ENCODE measurements at regions not wholly inside any gene's neighbourhood (a gene's known extent, or its start where the extent isn't known, plus 50 kb on each side); places are given as distances from the start of the nearest gene placed in this dataset.

DNA sequence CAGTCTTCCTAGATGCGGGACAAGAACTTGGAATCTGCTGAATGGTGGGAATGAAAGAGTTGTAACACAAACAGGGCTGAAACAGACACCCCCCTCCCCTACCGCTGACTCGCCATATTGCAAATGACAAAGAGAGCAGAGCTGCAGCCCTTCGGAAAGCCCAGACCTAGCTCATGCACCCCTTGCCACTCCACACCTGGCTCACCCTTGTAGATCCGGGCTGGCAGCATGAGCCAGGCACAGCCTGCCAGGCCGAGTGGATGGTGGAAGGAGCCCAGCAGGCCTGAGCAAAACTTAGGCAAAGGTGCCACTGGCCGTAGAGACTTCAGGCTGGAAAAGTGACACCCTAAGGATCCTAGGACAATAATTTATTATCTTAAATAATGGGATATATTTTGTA, 237.4 kb upstream of the SEMA3D start:
- no peak for ATAC-seq
- Mint-ChIP-seq H3K27me3 (ENCODE audit: low read depth) (no peaks in the 10 kb centered on the region), H3K36me3 (ENCODE audit: low read depth) (no peaks in the 10 kb centered on the region), H3K9me3 (ENCODE audit: insufficient read depth) (no peaks in the 10 kb centered on the region), H3K4me3 (no peak overlapping the region), H3K4me1 (ENCODE audit: low read depth) (no peaks in the 10 kb centered on the region), H3K27ac (no peak overlapping the region)
- ChIA-PET CTCF (no interaction called here), POLR2A (no interaction called here)
- no peak for DNase-seq

DNA sequence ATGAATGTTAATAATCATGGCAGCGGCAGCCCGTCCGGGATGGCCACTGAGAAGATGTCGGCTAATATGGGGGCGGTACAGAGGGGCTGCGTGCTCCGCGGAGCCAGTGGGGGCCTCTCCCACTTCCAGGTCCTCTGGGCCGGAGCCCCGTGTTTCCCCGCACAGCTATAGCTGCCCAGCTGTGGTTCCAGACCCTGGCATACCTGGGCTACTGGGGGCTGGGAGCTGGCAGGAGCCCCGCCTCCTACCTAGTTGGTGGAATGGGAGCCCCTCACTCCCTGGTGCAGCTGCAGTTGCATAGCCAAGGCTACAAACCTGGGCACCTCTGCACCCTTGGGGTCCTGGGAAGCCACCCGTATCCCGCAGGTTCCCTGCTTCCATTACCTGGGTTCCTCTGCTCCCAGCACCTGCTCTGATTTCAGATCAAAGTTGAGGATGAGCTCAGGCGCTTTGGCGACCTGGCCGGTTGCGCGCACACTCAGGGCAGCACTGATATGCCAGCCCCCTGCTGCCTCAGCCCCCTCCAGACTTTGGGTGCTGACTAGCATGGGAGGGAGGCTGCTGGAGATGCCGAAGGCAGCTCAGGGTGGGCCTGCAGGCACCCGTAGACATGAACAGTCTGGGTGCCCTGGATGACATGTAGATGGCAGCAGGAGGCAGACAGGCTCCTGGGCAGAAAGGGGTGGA, 236.5 kb upstream of the SEMA3D start:
- ATAC-seq (no peak), DNase-seq (no peak)
- no peak overlapping the region for H3K4me3 Mint-ChIP-seq
- CTCF ChIA-PET, result no interaction called here
- no peaks in the 10 kb centered on the region for H3K36me3 Mint-ChIP-seq (ENCODE audit: low read depth)
- H3K27ac Mint-ChIP-seq, result no peak overlapping the region
- H3K4me1 Mint-ChIP-seq (ENCODE audit: low read depth), result no peaks in the 10 kb centered on the region
- no peaks in the 10 kb centered on the region for H3K27me3 Mint-ChIP-seq (ENCODE audit: low read depth)
- no peaks in the 10 kb centered on the region for H3K9me3 Mint-ChIP-seq (ENCODE audit: insufficient read depth)
- POLR2A ChIA-PET, result no interaction called here

DNA sequence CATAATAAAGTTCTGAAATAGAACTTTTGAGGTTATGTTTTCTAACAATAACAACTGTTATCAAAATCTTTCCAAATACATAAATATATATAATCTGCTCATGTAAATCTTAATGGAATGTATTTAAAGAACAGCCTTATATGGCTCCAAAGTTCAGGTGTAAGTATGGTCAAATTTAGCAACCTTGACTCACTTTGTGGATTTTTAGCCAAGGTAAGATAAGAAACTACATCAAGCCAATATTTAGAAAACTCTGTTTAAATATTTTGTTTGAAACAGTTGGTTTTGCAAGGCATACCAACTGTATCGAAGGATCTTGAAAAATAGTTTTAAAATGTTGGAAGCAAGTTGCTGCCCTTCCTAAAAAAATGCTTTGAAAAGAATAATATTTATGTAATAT, 228.9 kb upstream of the SEMA3D start:
- Mint-ChIP-seq H3K9me3 (ENCODE audit: insufficient read depth) (no peaks in the 10 kb centered on the region), H3K27ac (no peak overlapping the region), H3K27me3 (ENCODE audit: low read depth) (no peaks in the 10 kb centered on the region), H3K36me3 (ENCODE audit: low read depth) (no peaks in the 10 kb centered on the region), H3K4me3 (no peak overlapping the region), H3K4me1 (ENCODE audit: low read depth) (no peaks in the 10 kb centered on the region)
- no peak for ATAC-seq
- ChIA-PET POLR2A (interaction anchor here (0.6 kb wide), 1 partner anchor 1203 kb away, joined by 3 read pairs; no protein-coding TSS in a partner anchor), CTCF (no interaction called here)
- DNase-seq, result no peak

DNA sequence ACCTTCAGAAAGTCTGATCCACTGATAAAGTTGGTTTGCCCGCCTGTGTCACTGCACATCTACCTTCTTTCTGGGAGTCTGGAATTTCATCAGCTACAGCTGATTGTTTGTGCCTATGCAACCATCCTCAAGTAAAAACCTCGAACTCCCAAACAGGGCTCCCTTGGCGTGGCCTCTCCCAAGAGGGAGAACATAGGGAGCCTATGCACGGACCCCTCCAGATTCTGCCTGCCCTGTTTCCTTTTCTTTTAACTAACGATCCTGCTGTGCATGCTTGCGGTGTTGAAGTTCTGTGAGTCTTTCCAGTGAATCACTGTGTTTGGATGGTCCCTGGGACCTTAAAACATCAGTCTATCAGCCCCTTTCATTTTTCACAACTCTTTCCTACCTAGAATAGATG, 226.9 kb upstream of the SEMA3D start:
- H3K27ac Mint-ChIP-seq, result no peak overlapping the region
- DNase-seq (no peak), ATAC-seq (no peak)
- no peaks in the 10 kb centered on the region for H3K27me3 Mint-ChIP-seq (ENCODE audit: low read depth)
- no peaks in the 10 kb centered on the region for H3K9me3 Mint-ChIP-seq (ENCODE audit: insufficient read depth)
- no peak overlapping the region for H3K4me3 Mint-ChIP-seq
- H3K4me1 Mint-ChIP-seq (ENCODE audit: low read depth), result no peaks in the 10 kb centered on the region
- ChIA-PET POLR2A (no interaction called here), CTCF (interaction anchor here (0.6 kb wide), 1 partner anchor 415 kb away, joined by 3 read pairs; no protein-coding TSS in a partner anchor)
- no peaks in the 10 kb centered on the region for H3K36me3 Mint-ChIP-seq (ENCODE audit: low read depth)

DNA sequence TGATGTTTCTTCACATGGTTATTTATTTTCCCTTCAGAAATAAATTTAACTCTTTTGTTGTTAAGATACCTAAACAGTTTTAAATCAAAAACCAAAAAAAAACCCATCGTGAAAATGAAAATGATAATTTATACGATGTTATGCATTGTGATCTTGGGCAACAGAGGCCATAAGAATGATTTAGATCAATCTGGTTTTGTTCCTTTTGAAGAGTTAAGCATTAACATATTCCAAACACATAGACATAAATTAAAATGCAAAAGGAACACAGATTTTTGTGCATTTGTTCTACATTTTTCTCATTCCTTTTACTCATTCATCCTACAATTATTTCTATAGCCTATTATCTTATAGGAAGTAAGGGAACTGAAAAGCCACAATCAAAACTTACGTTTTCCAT, 226.1 kb upstream of the SEMA3D start:
- ChIA-PET POLR2A (no interaction called here), CTCF (no interaction called here)
- H3K9me3 Mint-ChIP-seq (ENCODE audit: insufficient read depth), result no peaks in the 10 kb centered on the region
- DNase-seq (no peak), ATAC-seq (no peak)
- H3K27me3 Mint-ChIP-seq (ENCODE audit: low read depth), result no peaks in the 10 kb centered on the region
- no peaks in the 10 kb centered on the region for H3K4me1 Mint-ChIP-seq (ENCODE audit: low read depth)
- H3K4me3 Mint-ChIP-seq, result no peak overlapping the region
- no peak overlapping the region for H3K27ac Mint-ChIP-seq
- H3K36me3 Mint-ChIP-seq (ENCODE audit: low read depth), result no peaks in the 10 kb centered on the region

DNA sequence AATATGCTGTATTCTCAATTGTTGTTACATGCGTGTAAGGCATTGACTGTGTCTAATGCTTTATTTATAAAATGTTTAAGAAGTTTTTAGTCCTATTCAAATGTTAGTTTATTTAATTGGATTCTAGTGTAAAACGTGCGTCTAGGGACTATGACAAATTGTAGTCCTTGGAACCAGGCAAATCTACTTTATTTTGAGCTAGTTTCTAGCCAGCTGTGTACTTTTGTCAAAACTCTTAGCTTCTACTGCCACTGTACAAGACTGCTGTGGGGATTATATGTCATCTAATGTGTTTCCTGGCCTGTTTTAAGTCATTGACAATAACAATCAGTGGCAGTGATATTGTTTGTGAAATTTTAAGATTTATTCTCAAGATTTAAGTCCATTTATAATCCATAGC, 220.5 kb upstream of the SEMA3D start:
- Mint-ChIP-seq H3K4me1 (ENCODE audit: low read depth) (no peaks in the 10 kb centered on the region), H3K4me3 (no peak overlapping the region), H3K27me3 (ENCODE audit: low read depth) (no peaks in the 10 kb centered on the region), H3K36me3 (ENCODE audit: low read depth) (no peaks in the 10 kb centered on the region), H3K9me3 (ENCODE audit: insufficient read depth) (no peaks in the 10 kb centered on the region), H3K27ac (no peak overlapping the region)
- CTCF ChIA-PET, result no interaction called here
- DNase-seq (no peak), ATAC-seq (no peak)
- POLR2A ChIA-PET, result no interaction called here

- no peak for DNase-seq
- H3K4me1 Mint-ChIP-seq (ENCODE audit: low read depth), result no peaks in the 10 kb centered on the region
- no peaks in the 10 kb centered on the region for H3K36me3 Mint-ChIP-seq (ENCODE audit: low read depth)
- no peaks in the 10 kb centered on the region for H3K27me3 Mint-ChIP-seq (ENCODE audit: low read depth)
- H3K27ac Mint-ChIP-seq, result no peak overlapping the region
- no peak for ATAC-seq
- no peaks in the 10 kb centered on the region for H3K9me3 Mint-ChIP-seq (ENCODE audit: insufficient read depth)
- H3K4me3 Mint-ChIP-seq, result no peak overlapping the region
- POLR2A ChIA-PET, result no interaction called here
- CTCF ChIA-PET, result no interaction called here
These were observed 218.4 kb upstream of the SEMA3D start for GRCh38 chr7:85405016-85405902.

DNA sequence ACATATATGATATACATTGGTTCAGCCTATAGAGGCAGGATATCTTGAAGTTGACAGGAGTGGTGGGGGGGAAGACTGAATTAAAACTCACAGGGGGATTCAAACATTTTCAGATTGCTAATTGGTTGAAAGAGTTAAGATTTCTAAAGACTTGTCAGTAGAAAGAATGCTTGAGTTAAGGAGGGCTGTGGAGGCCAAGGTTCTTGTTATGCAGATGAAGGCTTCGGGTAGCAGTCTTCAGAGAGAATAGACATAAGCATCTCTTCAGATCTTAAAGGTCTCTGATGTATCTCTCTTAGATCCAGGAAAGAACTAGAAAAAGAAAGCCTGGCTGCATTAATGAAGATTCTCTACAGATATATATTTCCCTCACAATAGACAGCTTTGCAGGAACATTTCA, 209.8 kb upstream of the SEMA3D start:
- ATAC-seq, result no peak
- H3K27ac Mint-ChIP-seq, result no peak overlapping the region
- POLR2A ChIA-PET, result no interaction called here
- no peak overlapping the region for H3K4me3 Mint-ChIP-seq
- H3K9me3 Mint-ChIP-seq (ENCODE audit: insufficient read depth), result no peaks in the 10 kb centered on the region
- no peaks in the 10 kb centered on the region for H3K4me1 Mint-ChIP-seq (ENCODE audit: low read depth)
- H3K36me3 Mint-ChIP-seq (ENCODE audit: low read depth), result no peaks in the 10 kb centered on the region
- H3K27me3 Mint-ChIP-seq (ENCODE audit: low read depth), result no peaks in the 10 kb centered on the region
- DNase-seq, result no peak
- CTCF ChIA-PET, result no interaction called here

DNA sequence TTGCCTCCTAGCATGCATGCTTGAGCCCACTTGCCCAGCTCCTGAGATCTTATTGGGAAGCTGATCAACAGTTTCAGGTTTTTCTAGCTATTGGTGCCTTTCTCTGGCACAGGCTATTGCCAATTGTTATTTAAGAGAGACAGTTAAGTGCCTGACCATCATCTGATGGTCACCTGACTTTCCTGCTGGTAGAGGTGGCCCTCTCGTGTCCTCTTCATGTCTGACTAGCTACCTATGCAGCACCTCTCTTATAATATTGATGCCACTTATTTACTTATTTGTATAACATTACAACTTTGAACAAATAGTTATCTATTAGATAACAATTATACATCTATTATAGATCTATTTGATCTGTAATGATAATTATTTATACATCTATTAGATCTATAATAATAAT, 205.9 kb upstream of the SEMA3D start:
- Mint-ChIP-seq H3K27ac (no peak overlapping the region), H3K27me3 (ENCODE audit: low read depth) (no peaks in the 10 kb centered on the region), H3K36me3 (ENCODE audit: low read depth) (no peaks in the 10 kb centered on the region), H3K9me3 (ENCODE audit: insufficient read depth) (no peaks in the 10 kb centered on the region), H3K4me1 (ENCODE audit: low read depth) (no peaks in the 10 kb centered on the region), H3K4me3 (no peak overlapping the region)
- CTCF ChIA-PET, result no interaction called here
- ATAC-seq (no peak), DNase-seq (no peak)
- POLR2A ChIA-PET, result no interaction called here

DNA sequence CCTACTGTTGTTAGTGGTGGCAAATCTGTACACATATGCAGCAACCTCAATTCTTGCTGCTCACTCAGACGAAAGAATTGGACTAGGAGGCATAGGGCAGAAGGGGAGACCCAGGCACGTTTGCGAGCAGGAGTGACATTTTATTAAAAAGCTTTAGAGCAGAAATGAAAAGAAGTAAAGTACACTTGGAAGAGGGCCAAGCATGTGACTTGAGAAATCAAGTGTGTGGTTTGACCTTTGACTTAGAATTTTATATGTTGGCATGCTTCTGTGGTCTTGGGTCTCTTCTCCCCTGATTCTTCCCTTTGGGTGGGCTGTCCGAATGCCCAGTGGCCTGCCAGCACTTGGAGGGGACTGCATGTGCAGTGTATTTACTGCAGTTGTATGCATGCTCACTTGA, 205.5 kb upstream of the SEMA3D start:
- no peaks in the 10 kb centered on the region for H3K9me3 Mint-ChIP-seq (ENCODE audit: insufficient read depth)
- H3K27me3 Mint-ChIP-seq (ENCODE audit: low read depth), result no peaks in the 10 kb centered on the region
- ChIA-PET CTCF (no interaction called here), POLR2A (no interaction called here)
- no peaks in the 10 kb centered on the region for H3K4me1 Mint-ChIP-seq (ENCODE audit: low read depth)
- no peak overlapping the region for H3K4me3 Mint-ChIP-seq
- DNase-seq, result no peak
- no peak overlapping the region for H3K27ac Mint-ChIP-seq
- ATAC-seq, result no peak
- H3K36me3 Mint-ChIP-seq (ENCODE audit: low read depth), result no peaks in the 10 kb centered on the region

DNA sequence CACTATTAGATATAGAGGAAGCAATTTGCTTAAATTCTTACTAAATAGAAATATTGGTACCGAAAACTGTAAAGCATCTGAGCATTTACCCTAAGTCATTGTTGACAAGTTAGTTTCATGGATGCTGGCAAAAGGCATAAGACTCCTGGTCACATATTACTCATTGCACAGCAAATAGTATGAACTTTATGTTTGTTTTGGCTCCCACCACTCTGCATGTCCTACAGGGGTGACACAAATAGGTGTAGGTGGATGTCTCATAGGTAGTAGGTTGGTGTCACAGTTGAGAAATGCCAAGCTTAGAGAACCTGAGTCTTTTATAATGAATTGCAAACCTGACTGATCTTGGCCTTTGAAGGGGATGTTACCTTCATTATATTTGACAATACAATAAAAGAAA, 199.6 kb upstream of the SEMA3D start:
- DNase-seq (no peak), ATAC-seq (no peak)
- Mint-ChIP-seq H3K27ac (no peak overlapping the region), H3K4me1 (ENCODE audit: low read depth) (no peaks in the 10 kb centered on the region), H3K9me3 (ENCODE audit: insufficient read depth) (no peaks in the 10 kb centered on the region), H3K36me3 (ENCODE audit: low read depth) (no peaks in the 10 kb centered on the region), H3K4me3 (no peak overlapping the region), H3K27me3 (ENCODE audit: low read depth) (no peaks in the 10 kb centered on the region)
- ChIA-PET CTCF (no interaction called here), POLR2A (no interaction called here)

GRCh38 chr7:85384392-85384791, 197.5 kb upstream of the SEMA3D start:
- H3K4me1 Mint-ChIP-seq (ENCODE audit: low read depth), result no peaks in the 10 kb centered on the region
- no peak overlapping the region for H3K27ac Mint-ChIP-seq
- H3K36me3 Mint-ChIP-seq (ENCODE audit: low read depth), result no peaks in the 10 kb centered on the region
- CTCF ChIA-PET, result no interaction called here
- POLR2A ChIA-PET, result no interaction called here
- no peaks in the 10 kb centered on the region for H3K9me3 Mint-ChIP-seq (ENCODE audit: insufficient read depth)
- no peak for DNase-seq
- H3K4me3 Mint-ChIP-seq, result no peak overlapping the region
- no peak for ATAC-seq
- H3K27me3 Mint-ChIP-seq (ENCODE audit: low read depth), result no peaks in the 10 kb centered on the region

GRCh38 chr7:85381212-85381611, 194.4 kb upstream of the SEMA3D start:
- ChIA-PET CTCF (no interaction called here), POLR2A (no interaction called here)
- no peak for ATAC-seq

More at GRCh38 chr7:85381212-85381611, 194.4 kb upstream of the SEMA3D start:
- no peak overlapping the region for H3K4me3 Mint-ChIP-seq
- H3K27ac Mint-ChIP-seq, result no peak overlapping the region
- DNase-seq, result no peak
- no peaks in the 10 kb centered on the region for H3K9me3 Mint-ChIP-seq (ENCODE audit: insufficient read depth)
- no peaks in the 10 kb centered on the region for H3K27me3 Mint-ChIP-seq (ENCODE audit: low read depth)
- H3K4me1 Mint-ChIP-seq (ENCODE audit: low read depth), result no peaks in the 10 kb centered on the region
- no peaks in the 10 kb centered on the region for H3K36me3 Mint-ChIP-seq (ENCODE audit: low read depth)

Data from activated CD8-positive, alpha-beta T cell treated with anti-CD3 and anti-CD28 coated beads, Interleukin-2, amount 10 ng/mL, durations not matched to agents 7 days and 5 days (primary cell).